MM.1S (cell line): ENCODE measurements at regions not wholly inside any gene's neighbourhood (a gene's known extent, or its start where the extent isn't known, plus 50 kb on each side); places are given as distances from the start of the nearest gene placed in this dataset.

Experiments used
- DNase-seq: peaks from one replicate; pipeline ENCODE4 v3.0.0-alpha.2; 2015
- H2AFZ ChIP-seq: fragments of 300-600 bp; sonication (generic); 2 replicates; pipeline ENCODE4 v1.6.0; 2016; ENCODE audit warnings: antibody characterized with exemption, low read length
- H3F3A ChIP-seq: fragments of 300-600 bp; sonication (generic); 2 replicates; pipeline ENCODE4 v1.6.1; 2016; ENCODE audit warnings: mild to moderate bottlenecking, antibody characterized with exemption, low read length, moderate library complexity, mixed read lengths; ENCODE audit not compliant: insufficient read depth
- H3K27ac ChIP-seq: fragments of 300-600 bp; sonication (generic); 2 replicates; pipeline ENCODE4 v1.5.1; 2016; ENCODE audit warnings: mild to moderate bottlenecking, low read length
- H3K27me3 ChIP-seq: fragments of 300-600 bp; sonication (generic); replicated peaks from 2 replicates; pipeline ENCODE4 v1.6.0; 2016; ENCODE audit warnings: low read length; ENCODE audit not compliant: insufficient read depth
- H3K36me3 ChIP-seq: fragments of 300-600 bp; sonication (generic); replicated peaks from 2 replicates; pipeline ENCODE4 v1.6.1; 2016; ENCODE audit warnings: mild to moderate bottlenecking, low read length, mixed read lengths; ENCODE audit not compliant: insufficient read depth
- H3K4me1 ChIP-seq: fragments of 300-600 bp; sonication (generic); 2 replicates; pipeline ENCODE4 v1.6.1; 2016; ENCODE audit warnings: low read length, mixed read lengths
- H3K4me2 ChIP-seq: fragments of 300-600 bp; sonication (generic); 2 replicates; pipeline ENCODE4 v1.6.0; 2016; ENCODE audit warnings: low read depth, low read length
- H3K4me3 ChIP-seq: fragments of 300-600 bp; sonication (generic); 2 replicates; pipeline ENCODE4 v1.5.1; 2016; ENCODE audit warnings: low read length, mixed read lengths
- H3K79me2 ChIP-seq: fragments of 300-600 bp; sonication (generic); 2 replicates; pipeline ENCODE4 v1.6.1; 2016; ENCODE audit warnings: mixed run types, low read length, mixed read lengths
- H3K9ac ChIP-seq: fragments of 300-600 bp; sonication (generic); 2 replicates; pipeline ENCODE4 v1.6.1; 2016; ENCODE audit warnings: low read length, mixed read lengths
- H3K9me2 ChIP-seq: fragments of 300-600 bp; sonication (generic); replicated peaks from 2 replicates; pipeline ENCODE4 v1.6.1; 2016; ENCODE audit warnings: mild to moderate bottlenecking, low read length, mixed read lengths; ENCODE audit not compliant: insufficient read depth
- H3K9me3 ChIP-seq: fragments of 300-600 bp; sonication (generic); replicated peaks from 2 replicates; pipeline ENCODE4 v1.6.1; 2016; ENCODE audit warnings: mild to moderate bottlenecking, low read length, mixed read lengths; ENCODE audit not compliant: insufficient read depth
- H4K20me1 ChIP-seq: fragments of 300-600 bp; sonication (generic); 2 replicates; pipeline ENCODE4 v1.6.1; 2016; ENCODE audit warnings: mild to moderate bottlenecking, low read length, moderate library complexity, mixed read lengths; ENCODE audit not compliant: insufficient read depth
- EZH2 ChIP-seq: fragments of 300-600 bp; sonication (generic); optimal IDR thresholded peaks from 2 replicates; pipeline ENCODE3; 2017; ENCODE audit warnings: low read depth, mild to moderate bottlenecking, antibody characterized with exemption, low read length, mixed read lengths
- EZH2phosphoT487 ChIP-seq: fragments of 300-600 bp; sonication (generic); IDR thresholded peaks from 2 replicates; pipeline ENCODE4 v1.6.1; 2018; ENCODE audit warnings: antibody characterized with exemption, low read length
- TF ChIP-seq, protein P1 (sequence below): fragments of 300-600 bp; sonication (generic); IDR thresholded peaks from 2 replicates; pipeline ENCODE4 v1.5.1; 2016; ENCODE audit warnings: antibody characterized with exemption, low read length, mixed read lengths

DNA sequence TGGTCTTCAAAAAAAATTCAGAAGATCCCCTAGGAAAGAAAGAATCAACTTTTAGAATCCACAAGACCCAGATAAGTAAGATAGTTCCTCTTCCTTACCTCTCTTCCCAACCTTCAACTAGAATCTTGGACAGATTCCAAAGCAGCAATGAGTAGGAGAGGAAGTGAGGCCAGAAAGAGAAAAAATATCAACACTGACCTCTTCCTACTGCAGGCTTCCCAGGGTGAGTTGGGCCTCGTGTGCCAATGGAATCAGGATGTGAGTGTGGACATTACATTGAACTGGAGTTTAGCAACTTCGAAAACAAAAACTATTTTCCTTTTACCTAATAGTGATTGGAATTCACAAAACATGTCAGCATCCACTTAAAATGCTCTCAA lies 102.5 kb upstream of the PIEZO2 start:
- no peak for DNase-seq

DNA sequence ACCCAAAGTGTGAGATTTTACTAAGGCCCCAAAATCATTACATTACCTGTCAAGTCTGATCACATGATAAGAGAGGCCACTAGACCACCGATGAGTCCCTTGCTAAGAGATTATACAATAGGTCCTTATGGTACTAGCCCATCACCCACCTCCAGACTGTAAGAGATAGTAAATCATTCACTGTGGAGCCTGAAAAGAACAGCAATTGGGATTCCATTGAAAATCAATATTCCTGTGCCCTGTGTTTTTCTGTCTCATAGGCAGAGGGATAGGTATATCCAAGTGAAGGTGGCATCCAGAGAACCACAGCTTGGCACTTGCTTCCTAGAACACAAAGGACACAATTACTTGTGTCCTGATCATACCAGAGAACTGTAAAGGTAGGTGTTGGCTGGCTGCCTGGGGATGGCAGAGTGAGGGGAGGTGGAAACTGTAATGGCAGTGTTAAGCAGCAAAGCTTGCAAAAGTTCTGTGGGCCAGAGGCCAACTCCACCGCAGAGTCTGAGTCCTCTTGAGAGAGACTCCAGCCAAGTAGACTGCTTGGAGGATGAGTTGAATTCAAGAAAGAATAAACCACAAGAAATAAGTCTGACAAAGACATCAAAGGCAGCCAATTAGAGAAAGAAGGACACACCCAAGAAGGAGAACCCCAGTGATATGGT lies 102.0 kb upstream of the PIEZO2 start:
- H3K27ac ChIP-seq: no peak overlapping the region
- H3K4me2 ChIP-seq: no peak overlapping the region
- TF ChIP-seq EZH2phosphoT487 (no peak), EZH2 (no peak)
- TF ChIP-seq, protein P1, sequence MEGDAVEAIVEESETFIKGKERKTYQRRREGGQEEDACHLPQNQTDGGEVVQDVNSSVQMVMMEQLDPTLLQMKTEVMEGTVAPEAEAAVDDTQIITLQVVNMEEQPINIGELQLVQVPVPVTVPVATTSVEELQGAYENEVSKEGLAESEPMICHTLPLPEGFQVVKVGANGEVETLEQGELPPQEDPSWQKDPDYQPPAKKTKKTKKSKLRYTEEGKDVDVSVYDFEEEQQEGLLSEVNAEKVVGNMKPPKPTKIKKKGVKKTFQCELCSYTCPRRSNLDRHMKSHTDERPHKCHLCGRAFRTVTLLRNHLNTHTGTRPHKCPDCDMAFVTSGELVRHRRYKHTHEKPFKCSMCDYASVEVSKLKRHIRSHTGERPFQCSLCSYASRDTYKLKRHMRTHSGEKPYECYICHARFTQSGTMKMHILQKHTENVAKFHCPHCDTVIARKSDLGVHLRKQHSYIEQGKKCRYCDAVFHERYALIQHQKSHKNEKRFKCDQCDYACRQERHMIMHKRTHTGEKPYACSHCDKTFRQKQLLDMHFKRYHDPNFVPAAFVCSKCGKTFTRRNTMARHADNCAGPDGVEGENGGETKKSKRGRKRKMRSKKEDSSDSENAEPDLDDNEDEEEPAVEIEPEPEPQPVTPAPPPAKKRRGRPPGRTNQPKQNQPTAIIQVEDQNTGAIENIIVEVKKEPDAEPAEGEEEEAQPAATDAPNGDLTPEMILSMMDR: no peak
- H3K36me3 ChIP-seq: no peaks in the 10 kb centered on the region
- H3K27me3 ChIP-seq: no peaks in the 10 kb centered on the region
- no peaks in the 10 kb centered on the region for H3F3A ChIP-seq
- H3K9me2 ChIP-seq: no peaks in the 10 kb centered on the region
- H3K4me1 ChIP-seq: no peaks in the 10 kb centered on the region
- H3K9ac ChIP-seq: no peak overlapping the region
- H3K9me3 ChIP-seq: no peaks in the 10 kb centered on the region
- H3K79me2 ChIP-seq: no peaks in the 10 kb centered on the region
- DNase-seq: no peak
- no peak overlapping the region for H3K4me3 ChIP-seq
- no peaks in the 10 kb centered on the region for H4K20me1 ChIP-seq
- H2AFZ ChIP-seq: no peak overlapping the region

More for the DNA sequence above, 102.5 kb upstream of the PIEZO2 start:
- H3K79me2 ChIP-seq: no peaks in the 10 kb centered on the region
- no peak overlapping the region for H3K27ac ChIP-seq
- H3K4me1 ChIP-seq: no peaks in the 10 kb centered on the region
- H4K20me1 ChIP-seq: no peaks in the 10 kb centered on the region
- no peak overlapping the region for H3K9ac ChIP-seq
- H3K9me3 ChIP-seq: no peaks in the 10 kb centered on the region
- H3K9me2 ChIP-seq: no peaks in the 10 kb centered on the region
- no peak overlapping the region for H3K4me2 ChIP-seq
- H3F3A ChIP-seq: no peaks in the 10 kb centered on the region
- no peak overlapping the region for H2AFZ ChIP-seq
- no peaks in the 10 kb centered on the region for H3K36me3 ChIP-seq
- TF ChIP-seq, protein P1: no peak
- TF ChIP-seq EZH2phosphoT487 (no peak), EZH2 (no peak)
- no peaks in the 10 kb centered on the region for H3K27me3 ChIP-seq
- H3K4me3 ChIP-seq: no peak overlapping the region

DNA sequence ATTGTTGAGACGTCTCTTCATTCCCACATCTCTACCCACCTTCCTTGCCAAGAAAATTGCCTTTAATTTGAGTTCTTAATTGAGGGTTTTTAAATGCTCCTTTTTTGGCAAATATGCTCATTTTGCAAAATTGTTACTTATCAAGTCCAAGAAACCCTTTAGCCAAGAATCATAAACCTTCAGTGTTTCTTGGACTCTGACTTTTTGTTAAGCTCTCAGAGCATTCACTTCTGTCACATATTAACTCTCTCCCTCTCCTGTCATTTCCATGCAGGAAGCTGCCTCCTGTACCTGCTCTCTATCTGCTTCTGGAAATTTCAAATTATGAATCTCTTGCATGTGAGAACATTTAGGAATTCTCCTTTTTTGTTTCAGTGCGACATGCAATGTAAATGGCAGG lies 100.0 kb upstream of the PIEZO2 start:
- no peaks in the 10 kb centered on the region for H3K4me1 ChIP-seq
- no peak overlapping the region for H3K27ac ChIP-seq
- H3F3A ChIP-seq: no peaks in the 10 kb centered on the region
- H2AFZ ChIP-seq: no peak overlapping the region
- DNase-seq: no peak
- no peak overlapping the region for H3K4me3 ChIP-seq
- H3K79me2 ChIP-seq: no peaks in the 10 kb centered on the region
- no peaks in the 10 kb centered on the region for H3K36me3 ChIP-seq
- no peaks in the 10 kb centered on the region for H4K20me1 ChIP-seq
- no peak overlapping the region for H3K4me2 ChIP-seq
- H3K9me2 ChIP-seq: no peaks in the 10 kb centered on the region
- TF ChIP-seq EZH2phosphoT487: no peak
- TF ChIP-seq, protein P1: no peak
- TF ChIP-seq EZH2: no peak
- H3K9ac ChIP-seq: no peak overlapping the region
- H3K27me3 ChIP-seq: no peaks in the 10 kb centered on the region
- no peaks in the 10 kb centered on the region for H3K9me3 ChIP-seq
